GM18861 (cell line): ENCODE measurements at regions not wholly inside any gene's neighbourhood (a gene's known extent, or its start where the extent isn't known, plus 50 kb on each side); places are given as distances from the start of the nearest gene placed in this dataset.
A peak's percentile ranks its signal among the peaks of the same experiment; 100 is the strongest.
"Not testable (repeated sequence)": the region's sequence is repeated elsewhere in the genome, so short reads cannot be mapped to it uniquely, and the experiment has no call there.

Experiments
- ATAC-seq: cut with Tn5 transposase; IDR thresholded peaks from one replicate; pipeline ENCODE4 v1.9.1; 2021; ENCODE audit not compliant: unreplicated experiment

- ATAC-seq, result no peak
These were observed 379.2 kb upstream of the SLC35B3 start for GRCh38 chr6:8814440-8815000.

GRCh38 chr6:8810325-8810724 lies 375.0 kb upstream of the SLC35B3 start:
- no peak for ATAC-seq

GRCh38 chr6:8809662-8810061 lies 374.3 kb upstream of the SLC35B3 start:
- no peak for ATAC-seq

GRCh38 chr6:8803181-8803760 lies 367.9 kb upstream of the SLC35B3 start:
- no peak for ATAC-seq

- not testable (repeated sequence) for ATAC-seq
These were observed 367.1 kb upstream of the SLC35B3 start for GRCh38 chr6:8802397-8802796.

- ATAC-seq, result no peak
These were observed 359.1 kb upstream of the SLC35B3 start for GRCh38 chr6:8794420-8794819.

- no peak for ATAC-seq
These were observed 354.5 kb upstream of the SLC35B3 start for GRCh38 chr6:8789878-8790277.

GRCh38 chr6:8785223-8785622 lies 349.9 kb upstream of the SLC35B3 start:
- ATAC-seq, result no peak

- ATAC-seq, result no peak
These were observed 347.8 kb upstream of the SLC35B3 start for GRCh38 chr6:8783191-8783590.

GRCh38 chr6:8780653-8781052 lies 345.3 kb upstream of the SLC35B3 start:
- no peak for ATAC-seq

GRCh38 chr6:8764733-8765132 lies 329.4 kb upstream of the SLC35B3 start:
- no peak for ATAC-seq

GRCh38 chr6:8760951-8761350 lies 325.6 kb upstream of the SLC35B3 start:
- ATAC-seq, result no peak

GRCh38 chr6:8758412-8758811 lies 323.1 kb upstream of the SLC35B3 start:
- no peak for ATAC-seq

GRCh38 chr6:8750627-8751026 lies 315.3 kb upstream of the SLC35B3 start:
- no peak for ATAC-seq

- no peak for ATAC-seq
These were observed 314.1 kb upstream of the SLC35B3 start for GRCh38 chr6:8749465-8749864.

- peak; percentile 75 for ATAC-seq
These were observed 307.9 kb upstream of the SLC35B3 start for GRCh38 chr6:8743170-8743745.

- ATAC-seq, result no peak
These were observed 304.1 kb upstream of the SLC35B3 start for GRCh38 chr6:8739454-8739853.

- no peak for ATAC-seq
These were observed 303.6 kb upstream of the SLC35B3 start for GRCh38 chr6:8738951-8739350.

- no peak for ATAC-seq
These were observed 301.0 kb upstream of the SLC35B3 start for GRCh38 chr6:8736156-8736895.

- ATAC-seq, result no peak
These were observed 298.5 kb upstream of the SLC35B3 start for GRCh38 chr6:8733879-8734278.

- no peak for ATAC-seq
These were observed 296.5 kb upstream of the SLC35B3 start for GRCh38 chr6:8731874-8732273.
